GM19025 (cell line): ENCODE measurements at regions not wholly inside any gene's neighbourhood (a gene's known extent, or its start where the extent isn't known, plus 50 kb on each side); places are given as distances from the start of the nearest gene placed in this dataset.

ENCODE experiments used
- ATAC-seq: cut with Tn5 transposase; IDR thresholded peaks from one replicate; pipeline ENCODE4 v1.9.1; 2021; ENCODE audit warnings: mild to moderate bottlenecking, low read depth, moderate library complexity; ENCODE audit not compliant: unreplicated experiment

DNA sequence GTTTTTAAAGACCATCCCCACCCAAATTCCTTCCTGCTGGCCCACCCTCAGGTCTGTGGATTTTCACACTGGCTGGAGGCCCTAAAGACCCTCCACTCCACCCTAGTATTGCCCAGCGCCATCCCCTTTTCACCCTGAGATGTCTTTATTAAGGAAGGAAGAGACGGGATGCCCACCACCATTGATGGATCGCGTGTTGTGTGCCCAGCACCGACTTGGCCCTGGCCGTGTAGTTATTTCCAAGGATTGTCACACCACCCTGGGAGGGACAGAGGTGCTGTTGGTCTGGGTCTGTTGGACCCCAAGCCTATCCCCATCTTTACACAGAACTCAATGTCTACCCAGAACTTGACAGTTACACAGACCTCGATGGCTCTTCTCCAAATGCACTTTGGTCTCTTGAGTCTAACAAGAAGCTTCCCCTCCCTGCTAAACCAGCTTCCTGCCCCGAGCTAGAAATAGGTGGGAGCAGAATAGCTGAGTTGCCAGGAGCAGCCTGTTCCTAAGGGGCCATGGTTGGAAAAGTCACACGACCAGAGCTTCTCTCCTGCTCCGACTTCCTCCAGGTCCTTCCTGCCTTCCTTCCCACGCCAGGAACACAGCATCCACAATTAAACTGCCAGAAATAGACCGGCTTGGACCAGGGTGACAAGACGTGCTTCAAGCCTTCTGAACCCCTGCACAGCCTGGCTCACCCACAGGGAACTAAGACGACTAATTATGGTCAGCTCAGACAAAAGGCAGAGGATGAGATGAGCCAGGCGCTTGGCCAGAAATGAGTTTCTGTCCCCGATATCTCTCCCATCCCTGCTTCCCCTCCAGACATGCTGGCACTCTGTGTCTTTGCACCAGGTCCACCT is 139.5 kb upstream of the CHST15 start:
- no peak for ATAC-seq

DNA sequence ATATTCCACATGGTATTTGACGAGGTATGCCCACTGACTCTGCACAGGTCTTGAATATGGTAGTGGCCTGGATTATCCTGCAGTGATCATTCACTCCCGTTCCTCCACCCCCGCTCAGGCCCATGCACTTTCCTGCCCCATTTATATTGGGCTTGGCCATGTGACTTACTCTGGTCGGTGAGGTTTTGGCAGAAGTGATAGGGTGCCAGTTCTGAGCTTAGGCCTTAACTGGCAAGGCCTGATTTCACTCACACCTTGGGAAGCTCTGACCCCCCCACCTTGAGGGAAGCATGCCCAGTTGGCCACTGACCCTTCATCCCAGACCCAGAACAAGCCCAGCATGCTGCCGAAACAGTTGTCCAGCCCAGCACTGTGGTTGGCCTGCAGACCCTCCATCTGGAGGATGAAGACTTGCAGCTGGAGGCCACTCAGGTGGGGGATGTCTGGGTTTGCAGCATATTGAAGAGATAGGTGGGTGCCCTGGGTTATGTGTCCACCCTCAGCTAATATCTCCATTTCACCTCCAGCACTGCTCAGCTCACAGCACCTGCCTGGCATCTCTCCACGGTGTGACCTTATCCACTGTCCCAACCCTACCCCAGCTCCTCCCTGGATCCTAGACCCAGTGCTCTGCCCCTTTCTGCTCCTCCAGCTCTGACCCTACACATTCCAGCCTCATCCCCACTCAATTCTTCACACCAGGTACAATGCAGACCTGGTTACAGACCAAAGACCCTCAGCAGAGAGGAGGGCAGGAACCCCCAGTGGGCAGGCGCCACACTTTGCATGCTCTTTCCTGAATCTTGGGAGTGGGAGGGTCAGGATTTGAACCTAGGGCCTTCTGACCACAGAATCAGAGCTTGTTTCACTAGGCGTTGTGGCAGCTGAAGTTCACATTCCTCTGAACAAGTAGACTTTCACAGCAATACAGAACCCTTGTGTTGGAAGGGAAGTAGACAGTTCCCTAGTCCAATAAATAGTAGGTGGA is 138.1 kb upstream of the CHST15 start:
- no peak for ATAC-seq

DNA sequence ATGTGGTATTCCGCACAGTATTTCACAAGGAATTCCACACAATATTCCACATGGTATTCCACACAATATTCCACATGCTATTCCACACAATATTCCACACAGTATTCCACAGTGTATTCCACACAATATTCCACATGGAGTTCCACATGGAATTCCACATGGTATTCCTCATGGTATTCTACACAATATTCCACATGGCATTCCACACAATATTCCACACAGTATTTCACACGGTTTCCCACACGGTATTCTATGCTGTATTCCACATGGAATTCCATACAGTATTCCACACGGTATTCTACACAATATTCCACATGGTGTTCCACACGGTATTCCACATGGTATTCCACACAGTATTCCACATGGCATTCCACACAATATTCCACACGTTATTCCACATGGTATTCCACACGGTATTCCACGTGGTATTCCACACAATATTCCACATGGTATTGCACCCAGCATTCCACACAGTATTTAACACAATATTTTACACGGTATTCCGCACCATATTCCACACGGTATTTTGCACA is 137.3 kb upstream of the CHST15 start:
- ATAC-seq, result no peak

DNA sequence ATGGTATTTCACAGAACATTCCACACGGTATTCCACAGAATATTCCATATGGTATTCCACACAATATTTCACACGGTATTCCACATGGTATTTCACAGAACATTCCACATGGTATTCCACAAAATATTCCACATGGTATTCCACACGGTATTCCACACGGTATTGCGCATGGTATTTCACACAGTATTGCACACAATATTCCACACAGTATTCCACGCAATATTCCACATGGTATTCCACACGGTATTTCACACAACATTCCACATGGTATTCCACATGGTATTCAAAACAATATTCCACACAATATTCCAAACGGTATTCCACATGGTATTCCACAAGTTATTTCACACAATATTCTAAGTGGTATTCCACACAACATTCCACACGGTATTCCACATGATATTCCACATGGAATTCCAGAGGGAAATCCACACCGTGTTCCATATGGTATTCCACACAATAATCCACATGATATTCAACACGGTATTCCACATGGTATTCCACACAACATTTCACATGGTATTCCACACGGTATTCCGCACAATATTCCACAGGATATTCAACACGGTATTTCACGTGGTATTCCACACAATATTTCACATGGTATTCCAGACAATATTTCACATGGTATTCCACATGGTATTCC is 136.7 kb upstream of the CHST15 start:
- no peak for ATAC-seq

- no peak for ATAC-seq
These were observed 136.0 kb upstream of the CHST15 start for GRCh38 chr10:124229201-124229988.

GRCh38 chr10:124228471-124228870 is 135.1 kb upstream of the CHST15 start:
- ATAC-seq, result no peak

DNA sequence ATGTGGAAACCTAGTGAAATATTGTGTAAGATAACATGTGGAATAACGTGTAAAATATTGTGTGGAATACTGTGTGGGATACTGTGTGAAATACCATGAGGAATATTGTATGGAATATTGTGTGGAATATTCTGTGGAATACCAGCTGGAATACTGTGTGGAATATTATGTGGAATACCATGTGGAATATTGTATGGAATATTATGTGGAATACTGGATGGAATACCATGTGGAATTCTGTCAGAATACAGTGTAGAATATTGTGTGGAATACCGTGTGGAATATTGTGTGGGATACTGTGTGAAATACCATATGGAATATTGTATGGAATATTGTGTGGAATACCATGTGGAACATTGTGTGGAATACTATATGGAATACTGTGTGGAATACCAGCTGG is 134.6 kb upstream of the CHST15 start:
- no peak for ATAC-seq

DNA sequence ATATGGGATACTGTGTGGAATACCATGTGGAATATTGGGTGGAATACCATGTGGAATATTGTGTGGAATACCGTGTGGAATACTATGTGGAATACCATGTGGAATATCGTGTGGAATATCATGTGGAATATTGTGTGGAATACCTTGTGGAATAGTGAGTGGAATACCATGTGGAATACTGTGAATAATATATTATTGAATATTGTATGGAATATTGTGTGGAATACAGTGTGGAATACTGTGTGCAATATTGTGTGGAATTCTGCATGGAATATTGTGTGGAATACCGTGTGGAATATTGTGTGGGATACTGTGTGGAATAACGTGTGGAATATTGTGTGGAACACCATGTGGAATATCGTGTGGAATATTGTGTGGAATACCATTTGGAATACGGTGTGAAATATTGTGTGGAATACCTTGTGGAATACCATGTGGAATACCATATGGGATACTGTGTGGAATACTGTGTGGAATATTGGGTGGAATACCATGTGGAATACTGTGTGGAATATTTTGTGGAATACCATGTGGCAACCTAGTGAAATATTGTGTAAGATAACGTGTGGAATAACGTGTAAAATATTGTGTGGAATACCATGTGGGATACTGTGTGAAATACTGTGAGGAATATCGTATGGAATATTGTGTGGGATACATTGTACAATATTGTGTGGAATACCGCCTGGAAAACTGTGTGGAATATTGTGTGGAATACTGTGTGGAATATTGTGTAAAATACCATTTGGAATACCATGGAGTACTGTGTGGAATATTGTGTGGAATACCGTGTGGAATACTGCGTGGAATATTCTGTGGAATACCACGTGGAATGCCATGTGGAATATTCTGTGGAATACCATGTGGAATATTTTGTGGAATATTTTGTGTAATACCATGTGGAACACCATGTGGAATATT is 133.9 kb upstream of the CHST15 start:
- no peak for ATAC-seq

DNA sequence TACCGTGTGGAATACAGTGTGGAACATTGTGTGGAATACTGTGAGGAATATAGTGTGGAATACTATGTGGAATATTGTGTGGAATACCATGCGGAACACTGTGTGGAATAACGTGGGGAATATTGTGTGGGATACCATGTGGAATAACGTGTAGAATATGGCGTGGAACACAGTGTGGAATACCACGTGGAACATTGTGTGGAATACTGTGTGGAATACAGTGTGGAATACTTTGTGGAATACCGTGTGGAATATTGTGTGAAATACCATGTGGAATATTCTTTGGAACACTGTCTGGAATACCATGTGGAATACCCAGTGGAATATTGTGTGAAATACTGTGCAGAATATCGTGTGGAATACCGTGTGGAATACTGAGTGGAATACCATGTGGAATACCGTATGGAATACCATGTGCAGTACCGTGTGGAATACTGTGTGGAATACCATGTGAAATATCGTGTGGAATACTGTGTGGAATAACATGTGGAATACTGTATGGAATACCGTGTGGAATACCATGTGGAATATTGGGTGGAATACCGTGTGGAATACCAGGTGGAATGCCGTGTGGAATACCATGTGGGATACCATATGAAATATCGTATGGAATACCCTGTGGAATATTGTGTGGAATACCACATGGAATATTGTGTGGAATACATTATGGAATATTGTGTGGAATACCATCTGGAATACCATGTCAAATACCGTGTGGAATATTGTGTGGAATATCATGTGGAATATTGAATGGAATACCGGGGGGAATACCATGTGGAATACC is 133.1 kb upstream of the CHST15 start:
- ATAC-seq, result no peak

GRCh38 chr10:124225467-124226270 is 132.3 kb upstream of the CHST15 start:
- ATAC-seq, result no peak

GRCh38 chr10:124225029-124225466 is 131.7 kb upstream of the CHST15 start:
- ATAC-seq, result no peak

GRCh38 chr10:124224331-124225028 is 131.1 kb upstream of the CHST15 start:
- ATAC-seq, result no peak

- ATAC-seq, result no peak
These were observed 130.3 kb upstream of the CHST15 start for GRCh38 chr10:124223711-124224085.

GRCh38 chr10:124222988-124223710 is 129.8 kb upstream of the CHST15 start:
- ATAC-seq, result no peak

- peak; percentile 35 for ATAC-seq
These were observed 129.1 kb upstream of the CHST15 start for GRCh38 chr10:124222318-124222987.
